GM12875 (cell line): ENCODE measurements at regions not wholly inside any gene's neighbourhood (a gene's known extent, or its start where the extent isn't known, plus 50 kb on each side); places are given as distances from the start of the nearest gene placed in this dataset.

ENCODE experiments used
- H3K4me3 ChIP-seq: one replicate; pipeline ENCODE4 v1.5.1; 2011; ENCODE audit warnings: low read depth, low read length, control low read depth
- TF ChIP-seq, protein P1 (sequence below): IDR thresholded peaks from 2 replicates; pipeline ENCODE4 v1.5.1; 2011; ENCODE audit warnings: low read depth, mild to moderate bottlenecking, control low read depth, inconsistent platforms, low read length, moderate library complexity, borderline replicate concordance; ENCODE audit not compliant: insufficient read depth

- TF ChIP-seq, protein P1, sequence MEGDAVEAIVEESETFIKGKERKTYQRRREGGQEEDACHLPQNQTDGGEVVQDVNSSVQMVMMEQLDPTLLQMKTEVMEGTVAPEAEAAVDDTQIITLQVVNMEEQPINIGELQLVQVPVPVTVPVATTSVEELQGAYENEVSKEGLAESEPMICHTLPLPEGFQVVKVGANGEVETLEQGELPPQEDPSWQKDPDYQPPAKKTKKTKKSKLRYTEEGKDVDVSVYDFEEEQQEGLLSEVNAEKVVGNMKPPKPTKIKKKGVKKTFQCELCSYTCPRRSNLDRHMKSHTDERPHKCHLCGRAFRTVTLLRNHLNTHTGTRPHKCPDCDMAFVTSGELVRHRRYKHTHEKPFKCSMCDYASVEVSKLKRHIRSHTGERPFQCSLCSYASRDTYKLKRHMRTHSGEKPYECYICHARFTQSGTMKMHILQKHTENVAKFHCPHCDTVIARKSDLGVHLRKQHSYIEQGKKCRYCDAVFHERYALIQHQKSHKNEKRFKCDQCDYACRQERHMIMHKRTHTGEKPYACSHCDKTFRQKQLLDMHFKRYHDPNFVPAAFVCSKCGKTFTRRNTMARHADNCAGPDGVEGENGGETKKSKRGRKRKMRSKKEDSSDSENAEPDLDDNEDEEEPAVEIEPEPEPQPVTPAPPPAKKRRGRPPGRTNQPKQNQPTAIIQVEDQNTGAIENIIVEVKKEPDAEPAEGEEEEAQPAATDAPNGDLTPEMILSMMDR, result no peak
- no peak overlapping the region for H3K4me3 ChIP-seq
These were observed 68.9 kb downstream of the NCR2 start for GRCh38 chr6:41404182-41404845.

DNA sequence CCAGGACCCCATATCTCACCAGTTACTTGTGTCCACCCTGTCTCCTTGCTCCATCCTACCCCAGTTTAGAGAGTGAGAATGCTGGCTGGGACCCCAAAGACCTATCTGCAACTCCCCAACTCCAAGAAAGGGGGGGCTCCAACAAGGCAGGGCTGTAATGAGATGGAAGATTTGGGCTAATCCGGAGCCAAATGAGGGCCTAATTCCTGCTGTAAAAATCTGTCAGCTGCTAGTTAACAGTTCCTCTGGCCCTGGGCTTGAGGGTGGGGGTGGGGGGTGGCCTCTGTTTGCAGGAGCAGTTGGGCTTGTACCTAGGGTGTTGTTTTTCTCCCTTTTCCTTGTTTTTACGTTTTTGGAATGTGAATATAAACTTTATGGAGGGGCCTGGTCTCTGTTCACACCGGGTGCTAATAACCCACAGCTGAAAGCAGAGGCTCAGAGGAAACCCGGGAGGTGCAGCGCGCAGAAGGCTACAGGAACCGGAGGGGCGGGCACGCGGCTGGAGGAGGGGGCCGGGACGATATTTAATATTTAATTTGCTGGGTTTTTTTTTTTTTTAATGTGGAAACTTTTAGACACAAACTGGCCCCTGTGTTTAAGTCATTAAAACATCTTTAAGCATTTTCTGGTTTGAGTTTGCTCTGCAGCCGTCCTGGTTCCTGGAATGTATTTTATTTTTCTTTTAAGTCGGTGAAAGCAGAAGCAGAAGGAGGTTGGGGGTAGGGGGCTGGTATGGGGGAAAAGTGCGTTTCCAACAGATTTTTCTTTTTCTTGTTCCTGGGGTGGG is 70.7 kb downstream of the NCR2 start:
- no peak overlapping the region for H3K4me3 ChIP-seq
- TF ChIP-seq, protein P1, result no peak

- no peak overlapping the region for H3K4me3 ChIP-seq
- TF ChIP-seq, protein P1, result no peak
These were observed 71.5 kb downstream of the NCR2 start for GRCh38 chr6:41406728-41407489.

GRCh38 chr6:41408576-41408975 is 73.2 kb downstream of the NCR2 start:
- H3K4me3 ChIP-seq, result no peak overlapping the region
- TF ChIP-seq, protein P1, result no peak

GRCh38 chr6:41408982-41409381 is 73.6 kb downstream of the NCR2 start:
- TF ChIP-seq, protein P1, result no peak
- H3K4me3 ChIP-seq, result no peak overlapping the region

- H3K4me3 ChIP-seq, result no peak overlapping the region
- TF ChIP-seq, protein P1, result no peak
These were observed 74.1 kb downstream of the NCR2 start for GRCh38 chr6:41409489-41409888.
